H1 (cell line): ENCODE measurements at regions not wholly inside any gene's neighbourhood (a gene's known extent, or its start where the extent isn't known, plus 50 kb on each side); places are given as distances from the start of the nearest gene placed in this dataset.

Source experiments
- CREB1 ChIP-seq: IDR thresholded peaks from 2 replicates; pipeline ENCODE4 v1.6.1; 2012; ENCODE audit warnings: inconsistent platforms
- MAFK ChIP-seq: IDR thresholded peaks from 2 replicates; pipeline ENCODE4 v1.6.1; 2012; ENCODE audit warnings: low read depth, mild to moderate bottlenecking, improper control_type of control experiment, low read length
- RBBP5 ChIP-seq: IDR thresholded peaks from 2 replicates; pipeline ENCODE4 v1.7.1; 2012; ENCODE audit warnings: low read depth, mild to moderate bottlenecking, inconsistent platforms, low read length, moderate library complexity, borderline replicate concordance
- SP1 ChIP-seq: IDR thresholded peaks from 2 replicates; pipeline ENCODE4 v1.6.1; 2011; ENCODE audit warnings: low read depth, low read length
- TBP ChIP-seq: IDR thresholded peaks from 2 replicates; pipeline ENCODE4 v1.6.1; 2011; ENCODE audit warnings: low read depth, low read length, improper control_type of control experiment
- TF ChIP-seq, protein P1 (sequence below): fragments of 300-600 bp; sonication (generic); IDR thresholded peaks from 2 replicates; pipeline ENCODE4 v1.7.1; 2012; ENCODE audit warnings: low read length, moderate library complexity, mild to moderate bottlenecking, inconsistent platforms; ENCODE audit not compliant: insufficient replicate concordance
- TF ChIP-seq, protein P2 (sequence below): IDR thresholded peaks from 2 replicates; pipeline ENCODE4 v1.6.1; 2011; ENCODE audit warnings: low read depth, mild to moderate bottlenecking, low read length; ENCODE audit not compliant: insufficient read depth

DNA sequence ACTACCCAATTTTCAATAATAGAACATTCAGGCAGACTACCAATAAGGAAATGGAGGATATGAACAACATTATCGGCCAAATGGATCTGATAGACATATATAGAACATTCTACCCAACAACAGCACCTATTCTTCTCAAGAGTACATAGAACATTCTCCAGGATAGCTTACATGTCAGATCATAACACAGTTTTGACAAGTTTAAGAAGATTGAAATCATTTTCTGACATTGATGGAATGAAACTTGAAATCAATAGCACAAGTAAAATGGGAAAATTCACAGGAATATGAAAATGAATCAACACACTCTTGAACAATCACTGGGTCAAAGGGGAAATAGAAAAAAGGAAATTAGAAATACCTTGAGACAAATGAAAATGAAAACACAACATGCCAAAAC lies 94.6 kb upstream of the MEGF10 start (continued):
- TF ChIP-seq, protein P1, sequence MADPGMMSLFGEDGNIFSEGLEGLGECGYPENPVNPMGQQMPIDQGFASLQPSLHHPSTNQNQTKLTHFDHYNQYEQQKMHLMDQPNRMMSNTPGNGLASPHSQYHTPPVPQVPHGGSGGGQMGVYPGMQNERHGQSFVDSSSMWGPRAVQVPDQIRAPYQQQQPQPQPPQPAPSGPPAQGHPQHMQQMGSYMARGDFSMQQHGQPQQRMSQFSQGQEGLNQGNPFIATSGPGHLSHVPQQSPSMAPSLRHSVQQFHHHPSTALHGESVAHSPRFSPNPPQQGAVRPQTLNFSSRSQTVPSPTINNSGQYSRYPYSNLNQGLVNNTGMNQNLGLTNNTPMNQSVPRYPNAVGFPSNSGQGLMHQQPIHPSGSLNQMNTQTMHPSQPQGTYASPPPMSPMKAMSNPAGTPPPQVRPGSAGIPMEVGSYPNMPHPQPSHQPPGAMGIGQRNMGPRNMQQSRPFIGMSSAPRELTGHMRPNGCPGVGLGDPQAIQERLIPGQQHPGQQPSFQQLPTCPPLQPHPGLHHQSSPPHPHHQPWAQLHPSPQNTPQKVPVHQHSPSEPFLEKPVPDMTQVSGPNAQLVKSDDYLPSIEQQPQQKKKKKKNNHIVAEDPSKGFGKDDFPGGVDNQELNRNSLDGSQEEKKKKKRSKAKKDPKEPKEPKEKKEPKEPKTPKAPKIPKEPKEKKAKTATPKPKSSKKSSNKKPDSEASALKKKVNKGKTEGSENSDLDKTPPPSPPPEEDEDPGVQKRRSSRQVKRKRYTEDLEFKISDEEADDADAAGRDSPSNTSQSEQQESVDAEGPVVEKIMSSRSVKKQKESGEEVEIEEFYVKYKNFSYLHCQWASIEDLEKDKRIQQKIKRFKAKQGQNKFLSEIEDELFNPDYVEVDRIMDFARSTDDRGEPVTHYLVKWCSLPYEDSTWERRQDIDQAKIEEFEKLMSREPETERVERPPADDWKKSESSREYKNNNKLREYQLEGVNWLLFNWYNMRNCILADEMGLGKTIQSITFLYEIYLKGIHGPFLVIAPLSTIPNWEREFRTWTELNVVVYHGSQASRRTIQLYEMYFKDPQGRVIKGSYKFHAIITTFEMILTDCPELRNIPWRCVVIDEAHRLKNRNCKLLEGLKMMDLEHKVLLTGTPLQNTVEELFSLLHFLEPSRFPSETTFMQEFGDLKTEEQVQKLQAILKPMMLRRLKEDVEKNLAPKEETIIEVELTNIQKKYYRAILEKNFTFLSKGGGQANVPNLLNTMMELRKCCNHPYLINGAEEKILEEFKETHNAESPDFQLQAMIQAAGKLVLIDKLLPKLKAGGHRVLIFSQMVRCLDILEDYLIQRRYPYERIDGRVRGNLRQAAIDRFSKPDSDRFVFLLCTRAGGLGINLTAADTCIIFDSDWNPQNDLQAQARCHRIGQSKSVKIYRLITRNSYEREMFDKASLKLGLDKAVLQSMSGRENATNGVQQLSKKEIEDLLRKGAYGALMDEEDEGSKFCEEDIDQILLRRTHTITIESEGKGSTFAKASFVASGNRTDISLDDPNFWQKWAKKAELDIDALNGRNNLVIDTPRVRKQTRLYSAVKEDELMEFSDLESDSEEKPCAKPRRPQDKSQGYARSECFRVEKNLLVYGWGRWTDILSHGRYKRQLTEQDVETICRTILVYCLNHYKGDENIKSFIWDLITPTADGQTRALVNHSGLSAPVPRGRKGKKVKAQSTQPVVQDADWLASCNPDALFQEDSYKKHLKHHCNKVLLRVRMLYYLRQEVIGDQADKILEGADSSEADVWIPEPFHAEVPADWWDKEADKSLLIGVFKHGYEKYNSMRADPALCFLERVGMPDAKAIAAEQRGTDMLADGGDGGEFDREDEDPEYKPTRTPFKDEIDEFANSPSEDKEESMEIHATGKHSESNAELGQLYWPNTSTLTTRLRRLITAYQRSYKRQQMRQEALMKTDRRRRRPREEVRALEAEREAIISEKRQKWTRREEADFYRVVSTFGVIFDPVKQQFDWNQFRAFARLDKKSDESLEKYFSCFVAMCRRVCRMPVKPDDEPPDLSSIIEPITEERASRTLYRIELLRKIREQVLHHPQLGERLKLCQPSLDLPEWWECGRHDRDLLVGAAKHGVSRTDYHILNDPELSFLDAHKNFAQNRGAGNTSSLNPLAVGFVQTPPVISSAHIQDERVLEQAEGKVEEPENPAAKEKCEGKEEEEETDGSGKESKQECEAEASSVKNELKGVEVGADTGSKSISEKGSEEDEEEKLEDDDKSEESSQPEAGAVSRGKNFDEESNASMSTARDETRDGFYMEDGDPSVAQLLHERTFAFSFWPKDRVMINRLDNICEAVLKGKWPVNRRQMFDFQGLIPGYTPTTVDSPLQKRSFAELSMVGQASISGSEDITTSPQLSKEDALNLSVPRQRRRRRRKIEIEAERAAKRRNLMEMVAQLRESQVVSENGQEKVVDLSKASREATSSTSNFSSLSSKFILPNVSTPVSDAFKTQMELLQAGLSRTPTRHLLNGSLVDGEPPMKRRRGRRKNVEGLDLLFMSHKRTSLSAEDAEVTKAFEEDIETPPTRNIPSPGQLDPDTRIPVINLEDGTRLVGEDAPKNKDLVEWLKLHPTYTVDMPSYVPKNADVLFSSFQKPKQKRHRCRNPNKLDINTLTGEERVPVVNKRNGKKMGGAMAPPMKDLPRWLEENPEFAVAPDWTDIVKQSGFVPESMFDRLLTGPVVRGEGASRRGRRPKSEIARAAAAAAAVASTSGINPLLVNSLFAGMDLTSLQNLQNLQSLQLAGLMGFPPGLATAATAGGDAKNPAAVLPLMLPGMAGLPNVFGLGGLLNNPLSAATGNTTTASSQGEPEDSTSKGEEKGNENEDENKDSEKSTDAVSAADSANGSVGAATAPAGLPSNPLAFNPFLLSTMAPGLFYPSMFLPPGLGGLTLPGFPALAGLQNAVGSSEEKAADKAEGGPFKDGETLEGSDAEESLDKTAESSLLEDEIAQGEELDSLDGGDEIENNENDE, result no peak
- TF ChIP-seq RBBP5 (no peak), SP1 (no peak), TBP (no peak), CREB1 (no peak), MAFK (no peak)
- TF ChIP-seq, protein P2, sequence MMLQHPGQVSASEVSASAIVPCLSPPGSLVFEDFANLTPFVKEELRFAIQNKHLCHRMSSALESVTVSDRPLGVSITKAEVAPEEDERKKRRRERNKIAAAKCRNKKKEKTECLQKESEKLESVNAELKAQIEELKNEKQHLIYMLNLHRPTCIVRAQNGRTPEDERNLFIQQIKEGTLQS, result no peak
- TF ChIP-seq, all 59 proteins: peak for 0
